TTC549 (cell line): ENCODE measurements at regions not wholly inside any gene's neighbourhood (a gene's known extent, or its start where the extent isn't known, plus 50 kb on each side); places are given as distances from the start of the nearest gene placed in this dataset.

Experiments used
- FAIRE-seq: peaks from 2 replicates; lab custom pipeline; 2012; peaks lifted over from hg19 to GRCh38; lab: Jason Lieb, UNC

- no peak for FAIRE-seq
Measured at GRCh38 chr2:128450211-128451024, 131.8 kb upstream of the HS6ST1 start.

- no peak for FAIRE-seq
Measured at GRCh38 chr2:128451084-128452023, 132.7 kb upstream of the HS6ST1 start.

DNA sequence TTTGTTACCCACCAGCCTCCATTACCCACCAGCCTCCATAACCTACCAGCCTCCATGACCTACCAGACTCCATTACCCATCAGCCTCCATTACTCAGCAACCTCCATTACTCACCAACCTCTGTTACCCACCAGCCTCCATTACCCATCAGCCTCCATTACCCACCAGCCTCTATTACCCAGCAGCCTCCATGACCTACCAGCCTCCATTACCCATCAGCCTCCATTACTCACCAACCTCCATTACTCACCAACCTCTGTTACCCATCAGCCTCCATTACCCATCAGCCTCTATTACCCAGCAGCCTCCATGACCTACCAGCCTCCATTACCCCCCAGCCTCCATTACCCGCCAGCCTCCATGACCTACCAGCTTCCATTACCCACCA lies 133.3 kb upstream of the HS6ST1 start:
- no peak for FAIRE-seq

- FAIRE-seq = no peak
Measured at GRCh38 chr2:128452536-128453530, 134.2 kb upstream of the HS6ST1 start.

GRCh38 chr2:128454980-128455720 lies 136.5 kb upstream of the HS6ST1 start:
- FAIRE-seq = no peak

DNA sequence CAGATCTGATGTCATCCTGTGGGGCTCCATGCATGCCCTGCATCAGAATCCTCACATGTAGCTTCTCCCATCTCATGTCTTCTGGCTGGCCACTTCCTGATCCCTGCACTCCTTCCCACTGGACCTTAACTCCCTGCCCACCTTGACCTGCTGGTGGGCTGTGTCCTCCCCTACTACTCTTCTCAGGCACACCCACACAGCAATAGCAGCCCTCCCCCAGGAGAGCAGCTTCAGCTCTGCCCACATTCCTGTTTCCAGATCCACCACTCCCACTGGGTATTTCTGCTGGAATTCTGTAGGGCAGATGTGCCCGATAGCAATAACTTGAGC lies 137.0 kb upstream of the HS6ST1 start:
- no peak for FAIRE-seq

DNA sequence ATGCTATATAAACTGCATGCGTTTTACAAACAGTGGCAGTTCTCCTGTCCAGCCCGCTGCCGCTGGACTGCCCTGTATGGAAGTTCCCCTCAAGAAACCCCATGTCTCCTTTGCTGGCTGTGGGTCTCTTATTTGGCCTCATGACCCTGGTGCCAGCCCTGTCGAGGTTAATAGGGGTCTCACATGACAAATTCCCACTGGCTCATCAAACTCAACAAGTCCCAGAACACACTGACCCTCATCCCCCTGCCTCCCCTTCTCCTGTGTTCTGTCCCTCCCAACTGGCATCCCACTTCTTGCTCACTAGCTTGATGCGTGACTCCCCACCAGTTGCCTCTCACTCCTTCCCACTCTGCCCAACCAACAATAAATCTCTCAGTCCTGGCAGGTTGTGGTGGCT lies 137.6 kb upstream of the HS6ST1 start:
- no peak for FAIRE-seq

DNA sequence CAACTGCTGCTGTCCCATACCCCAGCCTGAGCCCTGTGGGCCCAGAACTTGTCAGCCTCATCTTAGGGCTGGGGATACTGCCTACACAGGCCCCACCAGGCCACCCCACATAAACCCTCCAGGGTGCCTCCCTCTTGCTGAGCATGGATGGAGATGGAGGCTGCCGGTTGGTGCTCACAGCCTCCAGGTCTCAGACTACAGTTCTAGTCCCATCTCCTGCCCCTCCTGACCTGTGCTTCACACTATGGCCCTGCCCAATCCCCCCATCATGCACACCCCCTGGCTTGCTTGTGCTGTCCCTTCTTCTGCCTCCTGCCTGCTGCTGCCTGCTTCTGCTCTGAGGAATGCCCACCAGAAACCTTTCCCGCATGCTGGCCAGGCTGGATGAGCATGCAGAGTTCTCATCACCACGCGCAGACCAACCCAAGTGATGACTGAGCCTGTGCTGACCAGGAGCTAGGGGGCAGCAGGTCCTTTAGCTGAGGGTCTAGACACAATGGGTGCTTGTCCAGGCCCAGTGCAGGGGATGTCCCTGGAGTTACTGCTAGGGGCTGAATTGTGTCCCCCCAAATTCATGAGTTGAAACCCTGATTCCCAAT lies 138.4 kb upstream of the HS6ST1 start:
- FAIRE-seq = no peak

DNA sequence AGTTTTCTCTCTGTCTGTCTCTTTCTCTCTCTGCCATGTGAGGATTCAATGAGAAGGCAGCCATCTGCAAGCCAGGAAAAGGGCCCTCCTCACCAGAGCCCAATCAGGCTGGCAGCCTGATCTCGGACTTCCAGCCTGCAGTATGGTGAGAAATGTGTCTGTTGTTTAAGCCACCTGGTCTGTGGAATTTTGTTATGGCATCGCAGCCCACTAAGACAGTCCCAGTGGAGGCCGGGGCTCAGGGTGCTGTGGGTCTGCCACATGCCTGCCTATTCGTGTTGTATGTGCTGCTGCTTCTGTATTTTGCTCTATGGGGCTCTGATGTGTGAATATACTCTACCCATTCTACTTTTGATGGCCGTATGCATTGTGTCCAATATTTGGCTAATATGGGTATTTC lies 139.0 kb upstream of the HS6ST1 start:
- no peak for FAIRE-seq

DNA sequence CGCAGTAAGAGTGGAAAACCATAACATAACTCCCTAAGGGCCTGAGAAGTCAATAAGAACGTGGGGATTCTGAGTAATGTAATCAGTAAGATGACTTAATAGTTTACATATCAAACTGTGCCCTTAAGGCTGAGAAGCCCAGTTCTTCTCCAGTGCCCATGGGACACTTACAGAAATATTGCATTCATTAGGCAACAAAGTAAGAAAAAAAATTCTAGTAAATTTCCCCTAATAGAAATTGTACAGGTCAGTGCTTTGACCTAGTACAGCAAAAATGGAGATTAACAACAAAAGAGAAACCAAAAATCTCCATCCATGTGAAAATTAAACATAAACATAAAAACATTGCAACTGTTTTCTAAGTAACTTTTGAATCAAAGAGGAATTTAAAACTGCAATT lies 139.8 kb upstream of the HS6ST1 start:
- FAIRE-seq = no peak

DNA sequence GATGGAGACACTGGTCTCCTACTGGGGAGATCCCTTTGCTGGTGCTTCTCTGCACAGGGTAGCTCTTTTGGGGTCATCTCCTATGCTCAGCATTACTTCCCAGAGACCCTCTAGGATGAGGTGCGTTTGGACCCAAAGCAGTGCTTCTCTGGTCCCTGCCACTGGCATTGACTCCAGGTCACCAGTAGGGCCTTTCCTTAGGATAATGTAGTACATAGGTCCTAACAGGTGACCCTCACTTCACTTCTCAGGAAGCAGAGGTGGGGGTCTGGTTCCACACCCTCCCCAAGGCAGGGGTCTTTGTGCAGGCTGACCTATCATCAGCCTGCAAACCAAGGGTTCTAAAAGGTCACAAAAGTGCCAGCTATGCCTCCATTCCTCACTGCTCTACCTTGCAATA lies 145.8 kb upstream of the HS6ST1 start:
- no peak for FAIRE-seq

GRCh38 chr2:128465246-128466170 lies 146.8 kb upstream of the HS6ST1 start:
- FAIRE-seq = no peak

GRCh38 chr2:128466376-128466775 lies 147.7 kb upstream of the HS6ST1 start:
- FAIRE-seq = no peak

DNA sequence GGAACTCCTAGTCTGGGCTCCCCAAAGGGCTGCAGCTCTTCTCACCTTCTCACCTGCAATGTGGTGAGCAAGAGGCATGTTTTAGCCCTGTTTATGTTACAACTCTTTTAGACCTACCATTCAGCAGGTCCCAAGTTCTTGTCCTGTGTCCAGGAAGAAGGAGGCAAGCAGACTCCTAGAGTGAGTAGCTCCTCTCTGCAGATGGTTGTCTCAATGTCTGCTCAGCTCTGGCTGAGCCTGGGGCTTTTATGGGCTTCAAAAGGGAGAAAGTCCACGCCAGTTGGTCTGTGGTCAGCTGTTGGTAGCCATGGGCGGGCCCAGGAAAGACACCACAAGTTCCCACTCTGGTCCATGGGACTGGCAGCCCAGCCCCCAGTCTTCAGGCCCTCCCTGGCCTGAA lies 148.1 kb upstream of the HS6ST1 start:
- FAIRE-seq = no peak

GRCh38 chr2:128467321-128467969 lies 148.8 kb upstream of the HS6ST1 start:
- no peak for FAIRE-seq

GRCh38 chr2:128468186-128468920 lies 149.7 kb upstream of the HS6ST1 start:
- FAIRE-seq = no peak

- FAIRE-seq = no peak
Measured at GRCh38 chr2:128469203-128469602, 150.5 kb upstream of the HS6ST1 start.

DNA sequence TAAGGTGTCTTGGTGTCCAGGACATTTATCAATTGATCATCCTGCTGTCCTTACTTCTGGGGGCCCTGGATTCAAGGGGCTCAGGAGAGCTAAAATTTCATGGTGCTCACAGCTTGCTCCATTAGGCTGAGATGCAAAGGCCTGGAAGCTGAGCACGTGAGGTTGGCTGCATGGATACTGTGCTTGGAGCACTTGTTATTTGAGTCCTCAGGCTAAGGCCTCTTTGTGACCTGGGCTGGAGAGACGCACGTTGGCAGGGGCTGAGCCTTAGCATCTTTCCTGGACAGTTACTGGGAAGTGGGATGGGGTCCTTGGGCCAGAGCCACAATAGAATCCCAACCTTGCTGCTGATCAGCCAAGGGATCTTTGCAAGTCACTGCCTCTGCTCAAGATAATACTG lies 151.2 kb upstream of the HS6ST1 start:
- no peak for FAIRE-seq

- no peak for FAIRE-seq
Measured at GRCh38 chr2:128472789-128473174, 154.1 kb upstream of the HS6ST1 start.
